Epidermal melanocyte (primary cell): ENCODE measurements at regions not wholly inside any gene's neighbourhood (a gene's known extent, or its start where the extent isn't known, plus 50 kb on each side); places are given as distances from the start of the nearest gene placed in this dataset.

ENCODE experiments used
- DNase-seq: peaks from one replicate; pipeline ENCODE4 v3.0.0; 2011; ENCODE audit warnings: low spot score; ENCODE audit not compliant: insufficient read length

DNA sequence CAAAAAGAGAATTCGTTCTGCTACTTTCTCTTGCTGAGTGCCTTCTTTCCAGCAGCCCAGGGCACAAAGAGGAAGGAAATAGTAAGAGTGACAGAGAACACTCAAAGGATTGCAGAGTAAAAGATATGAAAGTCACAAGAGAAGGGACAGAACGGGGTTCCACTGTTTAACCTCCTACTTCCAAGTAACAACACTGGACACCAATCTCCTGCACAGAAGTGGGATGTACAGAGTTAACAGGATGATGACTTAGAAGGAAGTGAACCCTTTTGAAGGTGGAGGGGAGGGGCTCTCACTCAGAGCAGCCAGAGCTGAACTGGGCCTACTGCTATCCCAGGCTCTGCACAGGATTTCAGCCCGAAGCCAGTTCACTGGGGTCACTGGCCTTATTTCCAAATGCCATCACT lies 130.1 kb upstream of the PRICKLE2 start:
- DNase-seq: no peak

DNA sequence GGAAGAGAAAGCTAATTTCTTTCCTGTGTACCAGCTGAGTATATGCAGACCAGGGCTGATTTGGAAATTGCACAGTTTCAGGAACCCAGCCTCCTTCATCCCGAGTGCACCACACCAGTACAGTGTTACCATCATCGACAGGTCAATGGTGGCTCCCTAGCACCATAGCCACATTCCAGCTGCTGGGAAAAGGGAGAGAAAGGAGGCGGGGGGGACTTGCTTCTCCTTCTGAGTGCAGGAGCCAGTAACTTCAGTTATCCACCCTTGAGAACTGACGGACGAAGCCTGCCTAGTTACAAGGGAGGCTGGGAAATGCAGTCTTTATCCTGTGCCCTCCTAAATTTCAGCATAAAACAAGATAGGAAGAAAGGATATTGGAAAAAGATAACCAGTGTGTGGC lies 129.7 kb upstream of the PRICKLE2 start:
- no peak for DNase-seq

DNA sequence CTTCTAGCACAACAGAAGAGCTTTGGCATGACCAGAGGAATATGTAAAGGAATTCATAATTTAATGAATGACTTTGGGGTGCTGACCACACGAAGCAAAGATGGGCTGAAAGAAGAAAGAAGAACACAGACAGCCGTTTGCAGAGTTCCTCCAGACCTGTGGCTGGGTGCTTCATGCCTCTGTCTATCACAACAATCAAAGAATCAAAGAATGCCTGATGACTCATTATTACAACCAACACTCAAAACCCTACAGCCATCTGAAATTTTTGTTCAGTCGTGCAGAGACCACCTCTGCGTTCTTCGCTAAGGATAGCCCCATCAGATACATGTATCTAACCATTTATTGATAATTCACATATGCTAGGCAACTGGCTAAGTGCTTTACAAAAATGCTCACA lies 129.0 kb upstream of the PRICKLE2 start:
- DNase-seq: no peak

DNA sequence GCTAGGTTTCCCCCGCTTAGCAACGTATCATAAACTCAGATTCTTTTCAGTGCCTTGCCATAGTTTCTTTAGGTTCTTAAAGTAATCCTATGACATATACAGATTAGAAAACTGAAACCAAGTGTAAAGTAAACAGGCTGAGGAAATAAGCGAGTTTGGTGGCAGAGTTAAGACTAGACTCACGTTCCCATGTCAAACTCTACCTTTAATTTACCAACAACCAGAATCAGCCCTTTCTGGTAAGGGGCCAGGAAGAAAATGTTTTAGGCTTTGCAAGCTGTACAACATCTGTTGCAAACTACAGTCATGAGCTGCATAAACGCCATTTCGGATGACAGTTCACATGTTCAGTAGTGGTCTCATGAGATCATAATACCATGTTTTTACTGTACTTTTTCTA lies 128.0 kb upstream of the PRICKLE2 start:
- no peak for DNase-seq

DNA sequence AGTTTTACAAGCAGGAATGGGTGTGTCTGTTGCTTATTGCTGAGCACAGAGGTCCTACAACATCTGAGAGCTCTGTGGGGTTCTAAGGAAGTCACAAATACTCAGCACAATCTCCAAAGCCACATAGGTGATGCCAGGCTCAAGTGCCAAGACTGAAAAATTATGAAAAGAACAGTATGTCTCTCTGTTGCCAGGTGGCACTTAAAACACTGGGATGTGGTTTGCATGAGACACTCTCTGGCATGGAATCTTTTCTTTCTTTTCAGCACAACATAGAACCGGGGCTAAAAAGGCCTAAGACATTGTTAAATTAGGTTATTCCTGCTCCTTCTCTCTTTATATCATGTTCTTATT lies 127.3 kb upstream of the PRICKLE2 start:
- no peak for DNase-seq

DNA sequence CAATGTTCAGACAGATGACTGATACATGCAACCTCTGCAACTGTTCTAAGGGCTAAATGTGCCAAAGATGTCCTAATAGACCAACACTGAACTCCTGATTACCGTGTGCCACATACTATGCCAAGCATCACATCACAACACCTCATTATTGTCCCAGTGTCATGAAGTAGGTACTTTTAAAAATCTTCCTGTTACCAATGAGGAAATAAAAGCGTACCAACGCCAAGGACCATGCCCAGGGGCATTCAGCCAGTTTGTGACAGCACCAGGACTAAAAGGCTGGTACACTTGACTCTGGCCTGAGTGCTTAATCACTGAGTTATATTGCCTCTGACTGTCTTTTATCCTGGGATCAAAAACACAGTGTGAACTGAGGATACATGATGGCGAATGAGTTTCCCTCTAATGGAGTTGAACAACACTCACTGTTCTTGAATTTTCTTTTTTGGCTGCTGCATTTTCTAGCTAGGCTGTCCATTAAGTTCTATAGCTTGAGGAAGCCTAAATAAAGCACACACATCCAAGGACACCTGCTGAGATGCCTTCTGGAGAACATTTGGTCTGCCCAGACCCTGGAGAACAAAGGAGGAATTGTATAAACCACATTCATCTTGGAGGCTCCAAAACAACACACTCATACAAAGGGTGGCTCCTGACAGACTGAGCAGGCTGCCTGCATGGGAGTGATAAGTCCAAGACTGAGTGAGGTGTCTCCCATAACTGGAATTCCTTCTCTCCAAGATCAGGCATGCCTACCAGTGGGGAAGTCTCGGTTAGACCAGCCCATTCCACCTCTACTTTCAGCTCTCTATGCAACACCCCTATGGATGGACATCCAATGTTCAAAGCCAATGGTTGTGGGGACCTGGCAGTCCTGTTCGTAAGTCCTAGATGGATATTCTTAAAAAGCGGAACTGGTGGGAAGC lies 126.7 kb upstream of the PRICKLE2 start:
- no peak for DNase-seq

DNA sequence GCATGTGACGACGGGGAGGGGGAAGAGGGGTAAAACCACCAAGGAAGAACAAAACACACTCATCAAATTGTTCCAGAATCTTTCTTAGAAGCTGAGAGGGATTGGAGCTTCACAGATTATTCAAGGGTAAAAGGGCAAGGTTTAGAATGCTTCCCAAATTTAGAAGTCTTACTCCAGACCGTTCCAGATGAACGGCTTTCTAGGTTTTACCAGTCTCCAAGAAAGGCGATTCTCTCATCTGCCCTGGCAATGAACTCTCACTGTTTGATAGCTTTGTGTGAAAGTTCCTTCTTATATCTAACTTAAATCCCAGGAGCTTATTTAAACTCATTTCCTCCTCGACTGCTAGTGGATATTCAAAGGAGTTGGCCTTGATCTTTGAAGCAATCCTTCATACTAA lies 124.3 kb upstream of the PRICKLE2 start:
- DNase-seq: no peak

DNA sequence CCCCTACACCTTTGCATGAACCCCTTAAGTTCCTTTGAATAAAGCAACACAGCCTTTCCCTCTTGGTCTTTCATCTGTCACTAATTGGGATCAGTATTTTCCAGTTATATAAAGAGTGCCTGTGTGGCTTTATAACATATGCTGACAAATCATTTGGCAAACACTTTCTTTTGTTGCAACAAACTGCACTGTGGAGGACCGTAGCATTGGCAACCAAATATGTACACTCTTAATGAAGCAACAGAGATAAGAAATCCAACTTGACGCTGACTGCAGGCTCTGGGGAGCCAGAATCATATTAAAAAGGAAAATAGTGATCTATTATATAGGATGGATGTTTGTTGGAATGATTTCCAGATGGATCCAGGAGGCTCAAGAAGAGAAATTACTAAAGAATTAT lies 120.1 kb upstream of the PRICKLE2 start:
- no peak for DNase-seq

DNA sequence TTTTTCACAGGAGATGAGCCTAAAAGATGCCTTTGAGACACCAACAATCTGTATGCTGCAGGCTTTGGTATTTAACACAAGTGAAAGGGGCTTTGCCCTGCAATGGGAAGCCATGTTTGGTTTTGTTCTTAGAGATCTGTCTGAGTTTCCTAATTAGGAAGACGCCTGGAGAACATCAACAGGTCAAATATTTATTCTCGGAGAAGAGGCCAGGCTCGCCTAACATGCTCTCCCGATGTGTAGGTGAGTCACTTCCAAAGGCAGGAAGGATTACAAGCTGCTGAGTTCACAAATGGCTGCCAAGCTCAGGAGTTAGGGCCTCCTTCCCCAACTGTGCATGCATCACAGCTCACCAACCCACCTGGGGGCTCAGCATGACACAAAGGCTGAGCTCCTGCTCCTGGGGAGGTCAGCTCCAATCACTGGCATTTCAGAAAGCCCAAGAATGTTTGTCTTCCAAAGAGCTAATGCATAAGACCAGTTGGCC lies 119.5 kb upstream of the PRICKLE2 start:
- DNase-seq: no peak

DNA sequence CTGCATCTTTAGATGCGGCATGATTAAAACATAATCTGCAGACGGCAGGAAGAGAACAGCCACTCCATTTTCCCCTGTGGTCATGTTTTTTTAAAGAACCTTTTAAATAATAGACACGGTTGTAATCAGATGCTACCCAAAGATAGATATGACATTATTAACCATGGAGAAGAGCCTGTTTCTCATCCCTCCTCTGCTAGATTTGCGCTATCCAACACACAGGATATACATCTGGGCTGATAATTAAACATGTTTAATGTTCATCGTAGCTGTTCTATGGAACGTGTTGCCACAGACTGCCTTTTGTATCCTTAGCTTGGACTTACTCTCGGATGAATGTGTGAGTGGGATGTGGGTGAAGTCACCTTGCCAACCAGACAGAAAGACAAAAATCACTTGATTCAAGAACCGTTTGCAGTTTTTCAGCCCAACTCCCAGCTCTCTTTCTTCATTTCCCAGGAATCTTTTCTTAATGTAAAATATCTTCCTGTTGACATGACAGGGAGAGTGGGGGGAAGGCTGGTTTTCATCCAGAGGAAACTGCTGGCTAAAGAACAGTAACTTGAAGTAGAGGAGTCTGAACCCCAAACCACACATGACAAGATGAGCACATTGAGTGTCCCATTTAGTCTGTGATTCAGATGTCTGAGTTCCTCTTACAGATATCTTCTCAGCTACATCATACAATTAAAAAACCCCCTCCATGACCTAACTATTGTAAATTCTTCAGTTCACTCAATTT lies 118.6 kb upstream of the PRICKLE2 start:
- DNase-seq: no peak

DNA sequence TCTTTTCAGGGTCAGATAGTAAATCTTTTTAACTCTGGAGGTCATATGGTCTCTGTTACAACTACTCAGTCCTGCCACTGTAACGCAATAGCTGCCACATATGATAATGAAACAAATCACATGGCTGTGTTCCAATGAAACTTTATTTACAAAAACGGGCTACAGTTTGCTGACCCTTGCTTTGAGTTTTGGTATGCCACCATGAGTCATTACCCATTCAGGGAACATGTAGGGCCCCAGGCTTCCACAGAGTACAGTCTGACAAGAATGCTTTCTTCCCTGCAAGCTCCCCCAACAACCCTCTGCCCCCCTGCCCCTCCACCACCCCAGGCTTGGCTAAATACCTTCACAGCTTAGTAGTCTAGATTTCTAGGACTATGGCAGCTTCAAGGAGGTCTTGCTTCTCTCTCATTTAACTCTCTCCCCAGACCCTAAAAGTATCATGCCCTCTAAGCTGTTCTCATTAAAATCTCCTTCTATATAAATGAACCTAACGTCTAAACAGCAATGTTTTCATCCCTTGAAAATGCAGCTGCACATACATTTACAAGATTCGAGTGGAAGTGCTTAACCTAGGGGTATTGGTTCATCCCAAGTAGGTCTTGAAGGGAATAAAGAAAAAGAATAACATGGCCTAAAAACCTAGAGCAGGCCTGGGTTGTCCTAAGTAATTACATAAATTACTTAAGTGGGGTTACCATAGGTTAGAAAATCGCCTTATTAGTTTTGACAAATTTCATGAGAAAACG lies 117.8 kb upstream of the PRICKLE2 start:
- DNase-seq: peak; percentile 55

DNA sequence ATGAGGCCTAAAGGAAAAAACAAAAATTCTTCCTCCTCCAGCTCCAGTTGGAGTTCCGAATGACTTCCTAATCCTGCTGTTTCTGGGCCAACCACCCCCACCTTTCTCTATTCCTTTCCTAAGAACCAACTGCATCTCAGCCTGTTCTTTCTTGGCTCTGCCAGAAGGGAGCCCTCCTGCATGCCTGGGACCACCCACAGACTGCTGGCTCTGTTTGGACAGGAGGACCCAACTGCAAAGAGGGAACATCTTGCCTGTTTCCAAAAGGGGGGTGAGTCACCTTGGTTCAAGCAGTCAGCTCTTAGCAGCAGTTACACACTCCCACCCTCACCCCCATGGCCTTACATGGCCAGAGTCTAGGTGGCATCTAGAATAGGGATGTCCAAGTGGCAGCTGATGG lies 116.0 kb upstream of the PRICKLE2 start:
- DNase-seq: no peak

DNA sequence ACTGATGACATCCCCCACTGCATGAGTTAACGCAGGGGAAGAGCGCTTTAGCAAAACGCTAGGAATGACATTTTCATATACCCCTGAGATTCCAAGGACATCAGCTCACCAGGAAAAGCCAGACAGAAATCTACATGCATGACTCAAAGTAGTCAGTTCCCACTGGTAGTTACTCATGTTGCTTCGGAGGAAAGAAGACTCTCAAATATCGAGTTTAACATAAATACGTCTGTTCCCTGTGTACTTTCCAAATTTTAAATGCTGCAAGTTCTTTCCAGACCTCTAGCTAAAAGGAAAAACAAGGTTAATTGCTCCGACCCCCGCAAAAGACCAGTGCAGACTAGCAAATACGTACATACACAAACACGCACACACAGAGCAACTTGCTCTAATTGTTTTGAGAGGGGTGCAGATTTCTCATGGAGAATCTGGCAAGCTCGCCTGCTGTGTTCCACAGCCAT lies 115.4 kb upstream of the PRICKLE2 start:
- no peak for DNase-seq

DNA sequence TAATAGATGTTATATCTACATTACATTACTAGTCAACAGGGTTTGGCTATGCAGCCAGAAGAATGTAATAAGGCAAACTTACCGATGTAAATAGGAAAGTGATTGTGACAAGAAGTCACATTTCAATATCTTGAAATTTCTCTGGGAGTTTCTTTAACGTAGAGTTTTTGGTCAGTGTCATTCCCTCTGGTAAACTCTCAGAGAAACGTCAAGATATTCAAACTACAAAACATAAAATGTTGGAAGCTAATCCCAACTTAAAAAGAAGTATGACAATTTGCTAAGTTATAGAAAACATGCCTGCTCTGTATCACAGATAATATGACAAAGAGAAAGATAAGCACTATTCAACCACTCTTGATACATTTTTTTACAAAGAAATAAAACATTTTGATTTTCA lies 111.2 kb upstream of the PRICKLE2 start:
- no peak for DNase-seq

DNA sequence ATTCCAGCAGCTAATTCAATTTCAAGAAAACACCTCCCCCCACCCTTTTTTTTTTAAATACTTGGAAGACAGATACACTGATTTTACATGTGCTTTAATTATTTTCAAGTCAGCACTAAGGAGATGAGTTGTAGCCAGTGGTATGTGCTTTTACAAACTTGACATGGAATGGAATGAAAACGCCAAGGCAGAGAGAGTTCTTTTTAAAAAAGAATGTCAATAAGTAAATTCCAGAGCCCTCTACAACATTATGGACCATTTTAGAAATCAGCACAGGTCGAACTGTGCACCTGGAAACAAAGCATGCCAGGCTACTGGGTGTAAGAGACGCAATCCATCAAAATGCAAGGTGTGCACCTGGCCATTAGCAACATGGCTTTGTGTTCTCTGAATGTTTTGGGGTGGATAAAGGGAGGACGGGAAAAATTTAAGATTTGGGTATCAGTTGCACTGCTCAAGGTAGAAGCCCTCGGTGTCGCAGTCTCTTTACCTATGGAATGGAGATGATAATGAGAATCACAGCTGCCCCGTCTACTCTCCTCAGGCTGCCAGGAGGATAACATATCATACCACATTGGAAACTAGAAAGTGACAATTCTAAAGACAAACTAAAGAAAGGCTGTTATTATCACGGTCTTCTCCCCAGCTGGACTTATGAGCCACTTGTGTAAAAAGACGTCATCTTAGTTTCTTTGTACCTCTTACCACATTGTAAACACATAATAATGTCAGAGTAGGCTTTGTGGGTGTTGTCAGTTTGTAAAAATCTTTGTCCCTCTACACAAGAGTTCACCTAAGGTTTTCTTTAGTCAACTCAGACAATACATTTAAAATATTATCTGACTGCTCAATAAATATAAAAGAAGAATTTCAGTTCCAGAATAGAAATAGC lies 107.4 kb upstream of the PRICKLE2 start:
- no peak for DNase-seq

DNA sequence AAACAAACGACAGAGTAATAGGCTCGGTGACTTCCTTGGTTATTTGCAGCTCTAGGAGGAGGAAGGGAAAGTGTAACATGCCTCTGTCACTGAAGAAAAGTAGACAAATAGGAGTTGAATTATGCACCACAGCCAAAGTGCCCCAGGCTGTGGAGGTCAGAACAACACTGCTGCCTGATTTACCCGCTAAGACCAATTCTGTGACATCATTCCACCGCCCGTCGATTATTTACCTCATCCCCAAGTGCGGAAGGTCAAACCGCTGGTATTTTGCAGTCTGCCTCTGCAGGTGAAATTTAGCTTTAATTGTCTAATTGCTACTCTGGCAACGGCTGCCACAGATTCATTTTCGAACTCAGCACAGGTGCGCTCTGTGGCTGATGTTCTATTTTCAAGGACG lies 106.3 kb upstream of the PRICKLE2 start:
- DNase-seq: no peak

DNA sequence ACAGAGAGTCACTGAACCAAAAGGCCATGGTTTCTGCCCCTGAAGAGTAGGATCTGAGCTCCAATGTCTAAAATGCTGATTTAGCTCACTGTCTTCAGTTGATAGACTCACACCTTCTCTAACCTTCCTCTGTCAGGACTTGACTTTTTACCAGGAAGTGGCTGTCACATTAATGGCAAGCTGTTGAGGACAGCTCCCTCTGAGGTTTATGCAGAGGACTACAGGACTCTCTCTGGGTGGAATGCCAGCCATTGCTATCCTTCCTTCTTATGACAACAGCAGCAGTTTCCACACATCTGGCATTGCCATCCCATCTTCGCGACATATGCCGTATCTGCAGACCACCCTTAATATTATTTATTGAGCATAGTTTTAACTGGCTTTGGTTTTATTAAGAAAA lies 103.8 kb upstream of the PRICKLE2 start:
- no peak for DNase-seq

DNA sequence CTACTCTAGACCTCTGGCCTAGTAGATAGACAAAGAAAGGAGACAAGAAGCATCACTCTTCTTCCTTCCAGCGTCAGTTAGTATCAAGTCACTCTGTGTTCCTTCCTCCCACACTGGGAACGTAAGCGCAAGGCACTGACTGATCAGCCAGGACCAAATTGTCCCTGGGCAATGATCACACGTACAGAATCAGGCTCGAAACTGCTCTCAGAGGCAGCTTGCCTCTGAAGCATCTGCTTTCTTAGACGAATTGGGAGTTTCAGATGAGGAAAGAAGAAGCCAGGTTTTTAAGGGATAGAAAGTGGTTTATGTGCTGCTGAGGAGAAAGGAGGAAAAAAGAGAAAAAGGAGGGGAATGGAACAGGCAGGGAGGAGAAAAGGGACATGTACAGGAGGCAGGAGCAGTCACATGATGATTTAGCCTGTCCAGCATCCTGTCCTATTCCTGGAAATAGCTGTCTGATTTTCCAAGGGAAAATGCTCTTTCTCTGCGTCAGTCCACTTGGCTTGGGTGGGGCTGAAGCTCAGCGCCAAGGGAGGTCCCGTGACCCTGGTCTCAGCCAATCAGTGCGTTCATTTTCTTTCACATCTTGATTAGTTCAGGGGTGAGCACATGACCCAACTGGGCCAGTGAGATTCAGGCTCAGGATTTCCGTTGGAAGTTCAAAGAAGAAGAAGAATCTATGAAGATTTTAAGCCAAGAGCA lies 102.0 kb upstream of the PRICKLE2 start:
- DNase-seq: no peak

DNA sequence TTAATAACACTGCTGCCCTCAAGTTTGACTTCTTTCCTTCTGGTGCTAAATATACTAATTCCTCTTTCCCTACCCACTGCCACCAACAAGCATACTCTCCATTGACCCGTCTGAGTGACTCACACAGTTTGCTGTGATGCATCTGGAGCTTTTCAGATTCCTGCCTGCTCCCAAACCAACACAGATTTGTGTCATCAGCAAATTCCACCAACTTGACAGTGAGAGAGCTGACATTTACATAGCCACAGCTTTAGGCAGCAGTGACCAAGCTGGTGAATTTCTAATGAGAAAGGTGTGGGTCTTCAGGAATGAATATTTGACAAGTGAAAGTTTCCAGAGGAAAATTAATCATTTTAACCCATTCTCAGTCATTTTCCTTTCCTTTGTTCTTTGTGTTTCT lies 96.5 kb upstream of the PRICKLE2 start:
- DNase-seq: peak; percentile 56

DNA sequence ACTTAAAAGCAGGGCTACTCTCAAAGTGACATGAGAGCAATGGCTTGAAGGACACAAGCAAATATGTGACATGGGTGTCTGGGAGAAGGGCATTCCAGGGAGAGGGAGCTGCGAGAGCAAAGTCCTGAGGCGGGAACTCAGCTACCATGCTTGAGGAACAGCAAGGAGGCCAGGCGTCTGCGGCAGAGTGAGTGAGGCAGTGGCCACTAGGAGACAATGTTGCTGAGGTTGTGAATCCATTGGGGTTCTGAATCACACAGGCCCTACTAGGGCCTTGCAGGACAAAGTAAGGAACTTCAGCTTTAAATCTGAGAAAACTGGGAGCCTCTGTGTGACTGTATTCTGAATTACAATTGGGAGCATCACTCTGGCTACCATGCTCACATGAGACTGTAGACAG lies 94.1 kb upstream of the PRICKLE2 start:
- DNase-seq: no peak
